ENCODE measurements at regions not wholly inside any gene's neighbourhood (a gene's known extent, or its start where the extent isn't known, plus 50 kb on each side); places are given as distances from the start of the nearest gene placed in this dataset.

DNA sequence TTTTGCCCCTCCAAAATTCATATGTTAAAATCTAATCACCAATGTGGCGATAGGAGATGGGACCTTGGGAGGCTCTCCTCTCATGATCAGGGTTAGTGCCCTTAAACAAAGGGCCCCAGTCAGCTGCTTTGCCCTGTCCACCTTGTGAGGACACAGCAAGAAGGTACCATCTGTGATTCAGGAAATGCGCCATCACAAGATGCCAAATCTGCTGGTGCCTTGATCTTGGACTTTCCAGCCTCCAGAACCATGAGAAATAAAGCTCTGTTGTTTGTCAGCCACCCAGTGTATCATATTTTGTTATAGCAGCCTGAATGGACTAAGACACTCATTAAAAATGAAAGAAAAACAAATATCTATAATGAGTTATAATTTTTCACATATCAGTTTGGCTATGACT lies 63.0 kb upstream of the NKD1 start:
- TF ChIP-seq TAF1 (conservative IDR thresholded peaks at IDR 0.05) (no peak), RXRA (IDR thresholded peaks at IDR 0.05) (no peak)
- TF ChIP-seq, protein P1, sequence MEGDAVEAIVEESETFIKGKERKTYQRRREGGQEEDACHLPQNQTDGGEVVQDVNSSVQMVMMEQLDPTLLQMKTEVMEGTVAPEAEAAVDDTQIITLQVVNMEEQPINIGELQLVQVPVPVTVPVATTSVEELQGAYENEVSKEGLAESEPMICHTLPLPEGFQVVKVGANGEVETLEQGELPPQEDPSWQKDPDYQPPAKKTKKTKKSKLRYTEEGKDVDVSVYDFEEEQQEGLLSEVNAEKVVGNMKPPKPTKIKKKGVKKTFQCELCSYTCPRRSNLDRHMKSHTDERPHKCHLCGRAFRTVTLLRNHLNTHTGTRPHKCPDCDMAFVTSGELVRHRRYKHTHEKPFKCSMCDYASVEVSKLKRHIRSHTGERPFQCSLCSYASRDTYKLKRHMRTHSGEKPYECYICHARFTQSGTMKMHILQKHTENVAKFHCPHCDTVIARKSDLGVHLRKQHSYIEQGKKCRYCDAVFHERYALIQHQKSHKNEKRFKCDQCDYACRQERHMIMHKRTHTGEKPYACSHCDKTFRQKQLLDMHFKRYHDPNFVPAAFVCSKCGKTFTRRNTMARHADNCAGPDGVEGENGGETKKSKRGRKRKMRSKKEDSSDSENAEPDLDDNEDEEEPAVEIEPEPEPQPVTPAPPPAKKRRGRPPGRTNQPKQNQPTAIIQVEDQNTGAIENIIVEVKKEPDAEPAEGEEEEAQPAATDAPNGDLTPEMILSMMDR (IDR thresholded peaks at IDR 0.05; ENCODE audit: low read depth, low read length, missing input control), result no peak
